Fibroblast of skin of back (primary cell): ENCODE measurements at regions not wholly inside any gene's neighbourhood (a gene's known extent, or its start where the extent isn't known, plus 50 kb on each side); places are given as distances from the start of the nearest gene placed in this dataset.
"Not testable (repeated sequence)": the region's sequence is repeated elsewhere in the genome, so short reads cannot be mapped to it uniquely, and the experiment has no call there.

Source experiments
- DNase-seq: peaks from one replicate; pipeline ENCODE4 v3.0.0-alpha.2; 2013

GRCh38 chr2:22934747-22935146, 450.2 kb upstream of the KLHL29 start:
- DNase-seq: no peak

- DNase-seq: no peak
These were observed 442.5 kb upstream of the KLHL29 start for GRCh38 chr2:22942441-22942840.

GRCh38 chr2:22944143-22944542, 440.8 kb upstream of the KLHL29 start:
- no peak for DNase-seq

- DNase-seq: no peak
These were observed 438.4 kb upstream of the KLHL29 start for GRCh38 chr2:22946553-22946952.

- DNase-seq: no peak
These were observed 437.2 kb upstream of the KLHL29 start for GRCh38 chr2:22947741-22948140.

- DNase-seq: no peak
These were observed 434.5 kb upstream of the KLHL29 start for GRCh38 chr2:22950431-22950830.

GRCh38 chr2:22952656-22953225, 432.2 kb upstream of the KLHL29 start:
- DNase-seq: no peak

GRCh38 chr2:22957446-22957845, 427.5 kb upstream of the KLHL29 start:
- DNase-seq: no peak

- DNase-seq: no peak
These were observed 426.7 kb upstream of the KLHL29 start for GRCh38 chr2:22958308-22958707.

GRCh38 chr2:22967756-22968155, 417.2 kb upstream of the KLHL29 start:
- no peak for DNase-seq

GRCh38 chr2:22970284-22970975, 414.5 kb upstream of the KLHL29 start:
- no peak for DNase-seq

GRCh38 chr2:22970991-22971390, 414.0 kb upstream of the KLHL29 start:
- DNase-seq: no peak

- no peak for DNase-seq
These were observed 403.2 kb upstream of the KLHL29 start for GRCh38 chr2:22981785-22982184.

- DNase-seq: not testable (repeated sequence)
These were observed 400.8 kb upstream of the KLHL29 start for GRCh38 chr2:22984152-22984551.

- DNase-seq: no peak
These were observed 394.7 kb upstream of the KLHL29 start for GRCh38 chr2:22990246-22990645.

GRCh38 chr2:22991844-22992243, 393.1 kb upstream of the KLHL29 start:
- DNase-seq: no peak

- no peak for DNase-seq
These were observed 392.5 kb upstream of the KLHL29 start for GRCh38 chr2:22992441-22992840.

GRCh38 chr2:22993250-22993649, 391.7 kb upstream of the KLHL29 start:
- no peak for DNase-seq

- no peak for DNase-seq
These were observed 389.4 kb upstream of the KLHL29 start for GRCh38 chr2:22995576-22995975.

GRCh38 chr2:22996911-22997310, 388.1 kb upstream of the KLHL29 start:
- DNase-seq: no peak

- peak; percentile 65 for DNase-seq
These were observed 386.6 kb upstream of the KLHL29 start for GRCh38 chr2:22998359-22998758.

GRCh38 chr2:22999951-23000350, 385.0 kb upstream of the KLHL29 start:
- peak; percentile 71 for DNase-seq

GRCh38 chr2:23002234-23002633, 382.7 kb upstream of the KLHL29 start:
- no peak for DNase-seq

GRCh38 chr2:23005469-23005868, 379.5 kb upstream of the KLHL29 start:
- DNase-seq: no peak
